ENCODE measurements at regions not wholly inside any gene's neighbourhood (a gene's known extent, or its start where the extent isn't known, plus 50 kb on each side); places are given as distances from the start of the nearest gene placed in this dataset.

DNA sequence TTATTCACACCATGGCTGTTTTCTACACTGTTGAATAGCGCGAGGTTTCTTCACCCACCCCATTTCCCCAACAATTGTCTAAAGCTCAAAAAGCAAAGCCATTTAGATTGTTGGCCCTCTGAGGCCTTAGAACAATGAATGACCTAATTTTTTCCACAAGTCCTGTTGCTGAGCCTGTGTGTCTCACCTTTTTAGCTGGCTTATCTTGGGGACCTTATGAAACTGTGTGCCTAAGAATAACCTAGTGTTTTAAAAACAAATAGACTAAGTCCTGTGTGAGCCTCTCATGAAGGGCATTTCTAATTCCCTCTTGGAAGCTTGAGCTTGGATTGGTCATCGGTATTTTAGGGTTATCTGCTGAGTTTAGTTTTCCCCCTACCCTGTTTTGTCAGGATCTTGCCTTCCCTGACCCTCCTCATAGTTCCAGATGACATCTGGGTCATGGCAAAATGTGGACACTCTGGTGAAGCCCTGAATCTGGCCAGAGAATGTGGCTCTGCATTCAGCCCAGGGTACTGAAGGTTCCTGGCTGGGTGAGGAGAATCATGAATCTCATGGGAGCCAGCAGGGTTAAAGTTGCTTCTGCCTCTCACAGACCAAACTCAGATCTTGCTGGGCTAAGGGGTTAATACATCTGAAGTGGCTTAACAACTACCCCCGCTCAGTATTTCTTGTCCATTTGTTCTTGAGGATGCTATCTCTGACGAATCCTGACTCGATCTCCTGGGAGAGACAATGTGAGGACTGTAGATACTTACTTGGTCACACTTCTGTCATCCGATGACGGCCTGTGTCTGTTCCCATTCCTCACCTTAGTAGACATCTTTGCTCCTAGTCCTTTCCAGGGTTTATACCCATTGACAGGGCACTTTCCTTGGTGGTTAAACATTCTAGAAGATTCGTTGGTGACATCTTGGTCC lies 104.2 kb upstream of the MAP4K3 start:
- H3F3A ChIP-seq (ENCODE audit: insufficient read depth, low read depth) = peaks cover under 1% of the 10 kb centered on the region; the same call in 1 of the 2 replicates
- ChIA-PET CTCF (no interaction called here), POLR2A (ENCODE audit: unreplicated experiment) (no interaction called here)
- intact Hi-C loops (cut with micrococcal nuclease; ENCODE audit: unreplicated experiment) = no loop called here
- no peaks in the 10 kb centered on the region for H3K9me2 ChIP-seq (ENCODE audit: insufficient read depth)
- H3K36me3 ChIP-seq (ENCODE audit: low read depth) = no peaks in the 10 kb centered on the region
- no peaks in the 10 kb centered on the region for H3K79me2 ChIP-seq (ENCODE audit: low read depth)
- no TSS peak for BruUV-seq (replicated peaks)
- H3K4me3 ChIP-seq = no peak overlapping the region
- H4K20me1 ChIP-seq (ENCODE audit: insufficient read depth) = no peaks in the 10 kb centered on the region
- no peak for TF ChIP-seq EZH2 (IDR thresholded peaks at IDR 0.05; ENCODE audit: low read depth)
- TF ChIP-seq, protein P1, sequence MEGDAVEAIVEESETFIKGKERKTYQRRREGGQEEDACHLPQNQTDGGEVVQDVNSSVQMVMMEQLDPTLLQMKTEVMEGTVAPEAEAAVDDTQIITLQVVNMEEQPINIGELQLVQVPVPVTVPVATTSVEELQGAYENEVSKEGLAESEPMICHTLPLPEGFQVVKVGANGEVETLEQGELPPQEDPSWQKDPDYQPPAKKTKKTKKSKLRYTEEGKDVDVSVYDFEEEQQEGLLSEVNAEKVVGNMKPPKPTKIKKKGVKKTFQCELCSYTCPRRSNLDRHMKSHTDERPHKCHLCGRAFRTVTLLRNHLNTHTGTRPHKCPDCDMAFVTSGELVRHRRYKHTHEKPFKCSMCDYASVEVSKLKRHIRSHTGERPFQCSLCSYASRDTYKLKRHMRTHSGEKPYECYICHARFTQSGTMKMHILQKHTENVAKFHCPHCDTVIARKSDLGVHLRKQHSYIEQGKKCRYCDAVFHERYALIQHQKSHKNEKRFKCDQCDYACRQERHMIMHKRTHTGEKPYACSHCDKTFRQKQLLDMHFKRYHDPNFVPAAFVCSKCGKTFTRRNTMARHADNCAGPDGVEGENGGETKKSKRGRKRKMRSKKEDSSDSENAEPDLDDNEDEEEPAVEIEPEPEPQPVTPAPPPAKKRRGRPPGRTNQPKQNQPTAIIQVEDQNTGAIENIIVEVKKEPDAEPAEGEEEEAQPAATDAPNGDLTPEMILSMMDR (conservative IDR thresholded peaks at IDR 0.05) = no peak
- H3K27me3 ChIP-seq (ENCODE audit: insufficient read depth, low read depth) = no peaks in the 10 kb centered on the region
- H3K4me2 ChIP-seq = no peak overlapping the region
- DNase-seq = no peak
- H2AFZ ChIP-seq = no peak overlapping the region
- peaks cover 12% of the 10 kb centered on the region; the same call in 1 of the 2 replicates for H3K9me3 ChIP-seq (ENCODE audit: insufficient read depth, low read depth)
- H3K27ac ChIP-seq = no peak overlapping the region
- peaks cover 7% of the 10 kb centered on the region for H3K4me1 ChIP-seq (replicated peaks; ENCODE audit: insufficient read depth)

DNA sequence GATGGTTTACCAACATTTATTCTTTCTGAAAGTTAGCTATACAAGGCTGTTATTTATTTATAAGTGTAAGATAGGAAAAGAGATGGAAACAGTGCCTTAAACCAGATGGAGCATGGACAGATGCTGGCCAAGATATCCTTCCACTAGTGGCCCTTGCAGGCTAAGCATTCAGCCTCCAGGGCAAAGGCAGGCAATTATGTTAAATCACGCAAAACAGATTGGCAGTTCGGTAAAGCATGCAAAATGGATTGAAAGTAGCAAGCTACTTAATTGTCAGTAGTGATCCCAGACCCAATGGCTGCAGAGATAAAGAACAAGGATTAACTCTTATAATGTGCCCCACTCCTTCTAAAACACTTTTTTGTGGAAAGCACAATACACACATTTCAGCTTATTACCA lies 105.4 kb upstream of the MAP4K3 start:
- Histone ChIP-seq H3K79me2 (ENCODE audit: low read depth) (no peaks in the 10 kb centered on the region), H3F3A (ENCODE audit: insufficient read depth, low read depth) (peaks cover 11% of the 10 kb centered on the region), H3K4me3 (no peak overlapping the region), H4K20me1 (ENCODE audit: insufficient read depth) (no peaks in the 10 kb centered on the region), H3K36me3 (ENCODE audit: low read depth) (no peaks in the 10 kb centered on the region), H3K9me3 (ENCODE audit: insufficient read depth, low read depth) (peaks cover 14% of the 10 kb centered on the region; the same call in 1 of the 2 replicates), H3K4me1 (replicated peaks; ENCODE audit: insufficient read depth) (peaks cover 20% of the 10 kb centered on the region), H3K9me2 (ENCODE audit: insufficient read depth) (no peaks in the 10 kb centered on the region), H3K4me2 (no peak overlapping the region), H2AFZ (no peak overlapping the region), H3K27me3 (ENCODE audit: insufficient read depth, low read depth) (no peaks in the 10 kb centered on the region), H3K27ac (no peak overlapping the region)
- no peak for DNase-seq
- TF ChIP-seq EZH2 (IDR thresholded peaks at IDR 0.05; ENCODE audit: low read depth) = no peak
- TF ChIP-seq, protein P1 (conservative IDR thresholded peaks at IDR 0.05) = no peak
- ChIA-PET CTCF (no interaction called here), POLR2A (ENCODE audit: unreplicated experiment) (no interaction called here)
- no TSS peak for BruUV-seq (replicated peaks)
- intact Hi-C loops (cut with micrococcal nuclease; ENCODE audit: unreplicated experiment) = no loop called here

DNA sequence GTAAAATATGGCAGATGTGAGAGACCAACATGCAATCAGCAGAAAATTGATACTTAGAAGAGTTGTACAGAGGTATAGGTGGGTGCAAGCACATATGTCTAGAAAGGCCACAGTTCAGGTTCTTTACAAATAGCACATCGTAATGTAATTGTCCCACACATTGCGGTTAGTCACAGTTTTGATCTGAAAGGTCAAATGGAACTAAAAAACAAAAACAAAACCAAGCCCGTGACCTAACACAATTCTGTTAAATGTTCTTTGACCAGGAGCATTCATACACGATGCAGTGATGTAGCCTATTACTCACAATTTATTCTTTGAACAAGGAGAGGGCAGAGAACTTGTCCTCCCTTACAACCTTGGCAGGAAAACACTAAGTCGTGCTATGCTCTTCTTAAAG lies 108.9 kb upstream of the MAP4K3 start:
- H3K27me3 ChIP-seq (ENCODE audit: insufficient read depth, low read depth) = no peaks in the 10 kb centered on the region
- TF ChIP-seq, protein P1 (conservative IDR thresholded peaks at IDR 0.05) = no peak
- TF ChIP-seq EZH2 (IDR thresholded peaks at IDR 0.05; ENCODE audit: low read depth) = no peak
- H3K9me2 ChIP-seq (ENCODE audit: insufficient read depth) = no peaks in the 10 kb centered on the region
- H3K4me3 ChIP-seq = no peak overlapping the region
- BruUV-seq (replicated peaks) = no TSS peak
- H3K9me3 ChIP-seq (ENCODE audit: insufficient read depth, low read depth) = peaks cover 15% of the 10 kb centered on the region; the same call in 1 of the 2 replicates
- POLR2A ChIA-PET (ENCODE audit: unreplicated experiment) = interaction anchor here (0.7 kb wide), 1 partner anchor 25 kb away, joined by 6 read pairs; no protein-coding TSS in a partner anchor
- H3K27ac ChIP-seq = peak overlapping the region; percentile 64; the same call in 1 of the 2 replicates
- peak overlapping the region; percentile 34; the same call in 1 of the 2 replicates for H3K4me2 ChIP-seq
- H2AFZ ChIP-seq = no peak overlapping the region
- peaks cover 4% of the 10 kb centered on the region; the same call in 1 of the 2 replicates for H3K36me3 ChIP-seq (ENCODE audit: low read depth)
- intact Hi-C loops (cut with micrococcal nuclease; ENCODE audit: unreplicated experiment) = loop anchor here (2.0 kb wide), 1 partner anchor 107 kb away; no protein-coding TSS in a partner anchor
- no peak for DNase-seq
- no peaks in the 10 kb centered on the region for H3K79me2 ChIP-seq (ENCODE audit: low read depth)
- peaks cover 41% of the 10 kb centered on the region for H3K4me1 ChIP-seq (replicated peaks; ENCODE audit: insufficient read depth)
- CTCF ChIA-PET = no interaction called here
- H3F3A ChIP-seq (ENCODE audit: insufficient read depth, low read depth) = peaks cover 29% of the 10 kb centered on the region
- no peaks in the 10 kb centered on the region for H4K20me1 ChIP-seq (ENCODE audit: insufficient read depth)
